ENCODE measurements at regions not wholly inside any gene's neighbourhood (a gene's known extent, or its start where the extent isn't known, plus 50 kb on each side); places are given as distances from the start of the nearest gene placed in this dataset.

GRCh38 chr11:27287205-27287604, 75.8 kb downstream of the CCDC34 start:
- H3K36me3 ChIP-seq (ENCODE audit: insufficient read depth, low read length), result no peaks in the 10 kb centered on the region
- no peak overlapping the region for H3K4me3 ChIP-seq (ENCODE audit: low read depth, low read length)
- no peaks in the 10 kb centered on the region for H3K27me3 ChIP-seq (ENCODE audit: insufficient read depth, low read length)

GRCh38 chr11:27285761-27286160, 77.3 kb downstream of the CCDC34 start:
- Histone ChIP-seq H3K4me1 (ENCODE audit: control insufficient read depth, insufficient read depth, low read length, unreplicated experiment) (peaks cover 24% of the 10 kb centered on the region), H3K27me3 (ENCODE audit: insufficient read depth, low read length) (no peaks in the 10 kb centered on the region), H3K4me3 (ENCODE audit: low read depth, low read length) (no peak overlapping the region), H3K36me3 (ENCODE audit: insufficient read depth, low read length) (no peaks in the 10 kb centered on the region), H3K79me2 (ENCODE audit: control insufficient read depth, insufficient read depth, low read length, unreplicated experiment) (no peaks in the 10 kb centered on the region), H3K27ac (ENCODE audit: low read depth, low read length) (no peak overlapping the region), H2AFZ (ENCODE audit: low read length, unreplicated experiment) (no peak overlapping the region)

More at GRCh38 chr11:27287205-27287604, 75.8 kb downstream of the CCDC34 start:
- Histone ChIP-seq H2AFZ (ENCODE audit: low read length, unreplicated experiment) (no peak overlapping the region), H3K79me2 (ENCODE audit: control insufficient read depth, insufficient read depth, low read length, unreplicated experiment) (no peaks in the 10 kb centered on the region), H3K27ac (ENCODE audit: low read depth, low read length) (no peak overlapping the region), H3K4me1 (ENCODE audit: control insufficient read depth, insufficient read depth, low read length, unreplicated experiment) (peaks cover 12% of the 10 kb centered on the region)

GRCh38 chr11:27282806-27283205, 80.2 kb downstream of the CCDC34 start:
- H2AFZ ChIP-seq (ENCODE audit: low read length, unreplicated experiment), result no peak overlapping the region
- peaks cover 6% of the 10 kb centered on the region for H3K27me3 ChIP-seq (ENCODE audit: insufficient read depth, low read length)
- H3K79me2 ChIP-seq (ENCODE audit: control insufficient read depth, insufficient read depth, low read length, unreplicated experiment), result no peaks in the 10 kb centered on the region
- H3K36me3 ChIP-seq (ENCODE audit: insufficient read depth, low read length), result no peaks in the 10 kb centered on the region
- H3K27ac ChIP-seq (ENCODE audit: low read depth, low read length), result peak overlapping the region; percentile 37
- H3K4me1 ChIP-seq (ENCODE audit: control insufficient read depth, insufficient read depth, low read length, unreplicated experiment), result peaks cover 24% of the 10 kb centered on the region
- H3K4me3 ChIP-seq (ENCODE audit: low read depth, low read length), result no peak overlapping the region

- peaks cover 24% of the 10 kb centered on the region for H3K4me1 ChIP-seq (ENCODE audit: control insufficient read depth, insufficient read depth, low read length, unreplicated experiment)
- no peaks in the 10 kb centered on the region for H3K79me2 ChIP-seq (ENCODE audit: control insufficient read depth, insufficient read depth, low read length, unreplicated experiment)
- H3K27ac ChIP-seq (ENCODE audit: low read depth, low read length), result peak overlapping the region; percentile 37
- H3K27me3 ChIP-seq (ENCODE audit: insufficient read depth, low read length), result peaks cover 14% of the 10 kb centered on the region
- peak overlapping the region; percentile 34 for H2AFZ ChIP-seq (ENCODE audit: low read length, unreplicated experiment)
- no peak overlapping the region for H3K4me3 ChIP-seq (ENCODE audit: low read depth, low read length)
- no peaks in the 10 kb centered on the region for H3K36me3 ChIP-seq (ENCODE audit: insufficient read depth, low read length)
Measured at GRCh38 chr11:27281740-27282590, 81.0 kb downstream of the CCDC34 start.

GRCh38 chr11:27281276-27281675, 81.7 kb downstream of the CCDC34 start:
- H3K4me1 ChIP-seq (ENCODE audit: control insufficient read depth, insufficient read depth, low read length, unreplicated experiment), result peaks cover 24% of the 10 kb centered on the region
- H2AFZ ChIP-seq (ENCODE audit: low read length, unreplicated experiment), result no peak overlapping the region
- no peak overlapping the region for H3K27ac ChIP-seq (ENCODE audit: low read depth, low read length)
- H3K36me3 ChIP-seq (ENCODE audit: insufficient read depth, low read length), result no peaks in the 10 kb centered on the region
- no peaks in the 10 kb centered on the region for H3K79me2 ChIP-seq (ENCODE audit: control insufficient read depth, insufficient read depth, low read length, unreplicated experiment)
- H3K27me3 ChIP-seq (ENCODE audit: insufficient read depth, low read length), result peaks cover 21% of the 10 kb centered on the region
- H3K4me3 ChIP-seq (ENCODE audit: low read depth, low read length), result no peak overlapping the region

GRCh38 chr11:27280140-27280539, 82.9 kb downstream of the CCDC34 start:
- H3K36me3 ChIP-seq (ENCODE audit: insufficient read depth, low read length), result no peaks in the 10 kb centered on the region
- peaks cover 32% of the 10 kb centered on the region for H3K27me3 ChIP-seq (ENCODE audit: insufficient read depth, low read length)
- no peaks in the 10 kb centered on the region for H3K79me2 ChIP-seq (ENCODE audit: control insufficient read depth, insufficient read depth, low read length, unreplicated experiment)
- no peak overlapping the region for H3K27ac ChIP-seq (ENCODE audit: low read depth, low read length)
- peaks cover 24% of the 10 kb centered on the region for H3K4me1 ChIP-seq (ENCODE audit: control insufficient read depth, insufficient read depth, low read length, unreplicated experiment)
- H3K4me3 ChIP-seq (ENCODE audit: low read depth, low read length), result no peak overlapping the region
- no peak overlapping the region for H2AFZ ChIP-seq (ENCODE audit: low read length, unreplicated experiment)

- no peaks in the 10 kb centered on the region for H3K36me3 ChIP-seq (ENCODE audit: insufficient read depth, low read length)
- no peak overlapping the region for H3K27ac ChIP-seq (ENCODE audit: low read depth, low read length)
- H3K4me3 ChIP-seq (ENCODE audit: low read depth, low read length), result no peak overlapping the region
- no peak overlapping the region for H2AFZ ChIP-seq (ENCODE audit: low read length, unreplicated experiment)
- H3K79me2 ChIP-seq (ENCODE audit: control insufficient read depth, insufficient read depth, low read length, unreplicated experiment), result no peaks in the 10 kb centered on the region
- peaks cover 39% of the 10 kb centered on the region for H3K27me3 ChIP-seq (ENCODE audit: insufficient read depth, low read length)
- H3K4me1 ChIP-seq (ENCODE audit: control insufficient read depth, insufficient read depth, low read length, unreplicated experiment), result peaks cover 24% of the 10 kb centered on the region
Measured at GRCh38 chr11:27279460-27279859, 83.6 kb downstream of the CCDC34 start.

GRCh38 chr11:27277843-27278242, 85.2 kb downstream of the CCDC34 start:
- H3K4me1 ChIP-seq (ENCODE audit: control insufficient read depth, insufficient read depth, low read length, unreplicated experiment), result peaks cover 19% of the 10 kb centered on the region
- no peaks in the 10 kb centered on the region for H3K79me2 ChIP-seq (ENCODE audit: control insufficient read depth, insufficient read depth, low read length, unreplicated experiment)
- no peak overlapping the region for H3K27ac ChIP-seq (ENCODE audit: low read depth, low read length)
- H3K27me3 ChIP-seq (ENCODE audit: insufficient read depth, low read length), result peaks cover 54% of the 10 kb centered on the region
- no peaks in the 10 kb centered on the region for H3K36me3 ChIP-seq (ENCODE audit: insufficient read depth, low read length)
- no peak overlapping the region for H2AFZ ChIP-seq (ENCODE audit: low read length, unreplicated experiment)
- H3K4me3 ChIP-seq (ENCODE audit: low read depth, low read length), result no peak overlapping the region

GRCh38 chr11:27276141-27276540, 86.9 kb downstream of the CCDC34 start:
- no peaks in the 10 kb centered on the region for H3K79me2 ChIP-seq (ENCODE audit: control insufficient read depth, insufficient read depth, low read length, unreplicated experiment)
- peaks cover 57% of the 10 kb centered on the region for H3K27me3 ChIP-seq (ENCODE audit: insufficient read depth, low read length)
- no peak overlapping the region for H3K4me3 ChIP-seq (ENCODE audit: low read depth, low read length)
- no peaks in the 10 kb centered on the region for H3K36me3 ChIP-seq (ENCODE audit: insufficient read depth, low read length)
- peaks cover 3% of the 10 kb centered on the region for H3K4me1 ChIP-seq (ENCODE audit: control insufficient read depth, insufficient read depth, low read length, unreplicated experiment)
- H2AFZ ChIP-seq (ENCODE audit: low read length, unreplicated experiment), result no peak overlapping the region
- H3K27ac ChIP-seq (ENCODE audit: low read depth, low read length), result no peak overlapping the region

GRCh38 chr11:27274854-27275395, 88.1 kb downstream of the CCDC34 start:
- Histone ChIP-seq H3K27me3 (ENCODE audit: insufficient read depth, low read length) (peaks cover 63% of the 10 kb centered on the region), H3K4me1 (ENCODE audit: control insufficient read depth, insufficient read depth, low read length, unreplicated experiment) (no peaks in the 10 kb centered on the region), H3K4me3 (ENCODE audit: low read depth, low read length) (no peak overlapping the region), H3K79me2 (ENCODE audit: control insufficient read depth, insufficient read depth, low read length, unreplicated experiment) (no peaks in the 10 kb centered on the region), H3K36me3 (ENCODE audit: insufficient read depth, low read length) (no peaks in the 10 kb centered on the region), H2AFZ (ENCODE audit: low read length, unreplicated experiment) (no peak overlapping the region), H3K27ac (ENCODE audit: low read depth, low read length) (no peak overlapping the region)

- H3K4me1 ChIP-seq (ENCODE audit: control insufficient read depth, insufficient read depth, low read length, unreplicated experiment), result no peaks in the 10 kb centered on the region
- peaks cover 28% of the 10 kb centered on the region; the same call in 1 of the 2 replicates for H3K27me3 ChIP-seq (ENCODE audit: insufficient read depth, low read length)
- no peak overlapping the region for H3K4me3 ChIP-seq (ENCODE audit: low read depth, low read length)
- no peaks in the 10 kb centered on the region for H3K79me2 ChIP-seq (ENCODE audit: control insufficient read depth, insufficient read depth, low read length, unreplicated experiment)
- no peak overlapping the region for H2AFZ ChIP-seq (ENCODE audit: low read length, unreplicated experiment)
- no peaks in the 10 kb centered on the region for H3K36me3 ChIP-seq (ENCODE audit: insufficient read depth, low read length)
- H3K27ac ChIP-seq (ENCODE audit: low read depth, low read length), result no peak overlapping the region
Measured at GRCh38 chr11:27266125-27266524, 96.9 kb downstream of the CCDC34 start.
